Neural progenitor cell (in vitro differentiated cells): ENCODE measurements at regions not wholly inside any gene's neighbourhood (a gene's known extent, or its start where the extent isn't known, plus 50 kb on each side); places are given as distances from the start of the nearest gene placed in this dataset.
A peak's percentile ranks its signal among the peaks of the same experiment; 100 is the strongest.

Experiments used
- DNase-seq: peaks from one replicate; pipeline ENCODE4 v3.0.0-alpha.2; 2016; ENCODE audit warnings: low spot score
- H2AFZ ChIP-seq: fragments of 200-600 bp; sonication (generic); replicated peaks from 2 replicates; pipeline ENCODE4 v1.6.1; 2016; ENCODE audit warnings: antibody characterized with exemption
- H3F3A ChIP-seq: fragments of 200-600 bp; sonication (generic); 2 replicates; pipeline ENCODE4 v1.6.1; 2016; ENCODE audit warnings: antibody characterized with exemption, low read depth
- H3K27ac ChIP-seq: fragments of 200-600 bp; sonication (generic); 2 replicates; pipeline ENCODE4 v1.5.1; 2016; ENCODE audit warnings: mild to moderate bottlenecking
- H3K27me3 ChIP-seq: fragments of 200-600 bp; sonication (generic); 2 replicates; pipeline ENCODE4 v1.6.1; 2016; ENCODE audit warnings: mild to moderate bottlenecking, moderate library complexity
- H3K36me3 ChIP-seq: fragments of 200-600 bp; sonication (generic); 2 replicates; pipeline ENCODE4 v1.5.1; 2016
- H3K4me1 ChIP-seq: fragments of 200-600 bp; sonication (generic); 2 replicates; pipeline ENCODE4 v1.6.1; 2016; ENCODE audit warnings: mixed run types
- H3K4me2 ChIP-seq: fragments of 200-600 bp; sonication (generic); 2 replicates; pipeline ENCODE4 v1.6.1; 2016
- H3K4me3 ChIP-seq: fragments of 200-600 bp; sonication (generic); 2 replicates; pipeline ENCODE4 v1.5.1; 2016
- H3K79me2 ChIP-seq: fragments of 200-600 bp; sonication (generic); 2 replicates; pipeline ENCODE4 v1.6.1; 2016; ENCODE audit warnings: low read depth
- H3K9ac ChIP-seq: fragments of 200-600 bp; sonication (generic); 2 replicates; pipeline ENCODE4 v1.6.1; 2016
- H3K9me3 ChIP-seq: fragments of 200-600 bp; sonication (generic); 2 replicates; pipeline ENCODE4 v1.5.1; 2016; ENCODE audit warnings: low read depth
- H4K20me1 ChIP-seq: fragments of 200-600 bp; sonication (generic); 2 replicates; pipeline ENCODE4 v1.6.1; 2016; ENCODE audit warnings: low read depth
- H3K27ac Mint-ChIP-seq: 3 replicates; pipeline ENCODE4 v1.8.0; 2021; ENCODE audit warnings: mixed read lengths
- H3K27me3 Mint-ChIP-seq: 2 replicates; pipeline ENCODE4 v1.8.0; 2022; ENCODE audit warnings: low read depth, mild to moderate bottlenecking, inconsistent platforms, moderate library complexity, mixed read lengths; ENCODE audit not compliant: insufficient read depth
- H3K36me3 Mint-ChIP-seq: 3 replicates; pipeline ENCODE4 v1.8.0; 2021; ENCODE audit warnings: mixed read lengths
- H3K4me1 Mint-ChIP-seq: 3 replicates; pipeline ENCODE4 v1.8.0; 2021; ENCODE audit warnings: mixed read lengths
- H3K4me3 Mint-ChIP-seq: 3 replicates; pipeline ENCODE4 v1.8.0; 2021; ENCODE audit warnings: mild to moderate bottlenecking, moderate library complexity, mixed read lengths
- H3K9me3 Mint-ChIP-seq: 3 replicates; pipeline ENCODE4 v1.8.0; 2020; ENCODE audit warnings: mixed read lengths
- EZH2 ChIP-seq: fragments of 200-600 bp; sonication (generic); IDR thresholded peaks from 2 replicates; pipeline ENCODE4 v1.6.1; 2017; ENCODE audit warnings: antibody characterized with exemption, mild to moderate bottlenecking, moderate library complexity
- EZH2phosphoT487 ChIP-seq: fragments of 200-600 bp; sonication (generic); IDR thresholded peaks from 2 replicates; pipeline ENCODE4 v1.6.1; 2017; ENCODE audit warnings: antibody characterized with exemption
- TF ChIP-seq, protein P1 (sequence below): fragments of 200-600 bp; sonication (generic); IDR thresholded peaks from 2 replicates; pipeline ENCODE4 v1.5.1; 2017; ENCODE audit warnings: antibody characterized with exemption, mild to moderate bottlenecking

DNA sequence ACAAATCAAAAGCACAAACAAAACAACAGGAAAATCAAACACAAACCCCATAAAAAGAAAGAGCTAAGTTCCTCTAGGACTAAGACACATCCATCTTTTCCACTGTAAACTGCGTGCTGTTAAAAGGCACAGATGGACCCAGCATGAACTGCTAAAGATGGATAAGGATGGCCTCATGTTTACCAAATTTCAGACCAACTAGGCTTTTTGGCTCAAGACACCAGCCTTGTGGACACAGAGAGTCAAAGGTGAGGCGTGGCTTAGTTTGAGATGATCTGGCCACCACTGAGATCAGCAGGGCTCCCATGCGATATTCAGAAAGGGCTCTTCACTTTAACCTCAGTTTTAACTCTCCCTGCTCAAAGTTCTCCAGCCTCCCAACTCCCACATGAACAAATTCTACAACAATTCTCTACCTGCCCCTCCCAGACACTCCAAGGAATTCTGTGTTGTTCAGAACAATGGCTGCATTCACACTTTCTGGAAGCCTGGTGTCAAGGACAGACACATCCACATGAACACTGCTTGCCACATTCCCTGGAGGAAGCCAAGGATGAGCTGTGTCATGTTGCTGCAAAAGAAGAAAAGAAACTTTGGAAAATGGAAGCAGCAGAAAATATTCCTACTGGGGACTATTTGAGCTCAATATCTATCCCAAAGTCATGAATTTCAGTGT lies 198.4 kb upstream of the LRRN1 start:
- Mint-ChIP-seq H3K4me1 (peaks cover 22% of the 10 kb centered on the region), H3K9me3 (no peaks in the 10 kb centered on the region), H3K27ac (peak overlapping the region; percentile 67), H3K27me3 (no peaks in the 10 kb centered on the region), H3K4me3 (no peak overlapping the region), H3K36me3 (no peaks in the 10 kb centered on the region)
- H3K79me2 ChIP-seq, result no peaks in the 10 kb centered on the region
- no peaks in the 10 kb centered on the region for H3K27me3 ChIP-seq
- no peak overlapping the region for H2AFZ ChIP-seq
- no peak overlapping the region for H3K27ac ChIP-seq
- H3K4me2 ChIP-seq, result no peak overlapping the region
- no peak overlapping the region for H3K4me3 ChIP-seq
- H3F3A ChIP-seq, result no peaks in the 10 kb centered on the region
- H3K4me1 ChIP-seq, result peaks cover 11% of the 10 kb centered on the region
- no peaks in the 10 kb centered on the region for H3K36me3 ChIP-seq
- DNase-seq, result no peak
- no peak overlapping the region for H3K9ac ChIP-seq
- no peaks in the 10 kb centered on the region for H4K20me1 ChIP-seq
- no peak for TF ChIP-seq EZH2
- TF ChIP-seq EZH2phosphoT487, result no peak
- TF ChIP-seq, protein P1, sequence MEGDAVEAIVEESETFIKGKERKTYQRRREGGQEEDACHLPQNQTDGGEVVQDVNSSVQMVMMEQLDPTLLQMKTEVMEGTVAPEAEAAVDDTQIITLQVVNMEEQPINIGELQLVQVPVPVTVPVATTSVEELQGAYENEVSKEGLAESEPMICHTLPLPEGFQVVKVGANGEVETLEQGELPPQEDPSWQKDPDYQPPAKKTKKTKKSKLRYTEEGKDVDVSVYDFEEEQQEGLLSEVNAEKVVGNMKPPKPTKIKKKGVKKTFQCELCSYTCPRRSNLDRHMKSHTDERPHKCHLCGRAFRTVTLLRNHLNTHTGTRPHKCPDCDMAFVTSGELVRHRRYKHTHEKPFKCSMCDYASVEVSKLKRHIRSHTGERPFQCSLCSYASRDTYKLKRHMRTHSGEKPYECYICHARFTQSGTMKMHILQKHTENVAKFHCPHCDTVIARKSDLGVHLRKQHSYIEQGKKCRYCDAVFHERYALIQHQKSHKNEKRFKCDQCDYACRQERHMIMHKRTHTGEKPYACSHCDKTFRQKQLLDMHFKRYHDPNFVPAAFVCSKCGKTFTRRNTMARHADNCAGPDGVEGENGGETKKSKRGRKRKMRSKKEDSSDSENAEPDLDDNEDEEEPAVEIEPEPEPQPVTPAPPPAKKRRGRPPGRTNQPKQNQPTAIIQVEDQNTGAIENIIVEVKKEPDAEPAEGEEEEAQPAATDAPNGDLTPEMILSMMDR, result no peak
- no peaks in the 10 kb centered on the region for H3K9me3 ChIP-seq

GRCh38 chr3:3599016-3599415 lies 200.2 kb upstream of the LRRN1 start:
- no peaks in the 10 kb centered on the region for H3K9me3 Mint-ChIP-seq
- H3K4me1 Mint-ChIP-seq, result peaks cover 8% of the 10 kb centered on the region
- no peaks in the 10 kb centered on the region for H3K4me1 ChIP-seq
- H3K36me3 Mint-ChIP-seq, result no peaks in the 10 kb centered on the region
- H3K36me3 ChIP-seq, result no peaks in the 10 kb centered on the region
- no peak overlapping the region for H3K4me2 ChIP-seq
- no peaks in the 10 kb centered on the region for H3K27me3 ChIP-seq
- no peaks in the 10 kb centered on the region for H3K79me2 ChIP-seq
- H4K20me1 ChIP-seq, result no peaks in the 10 kb centered on the region
- no peak overlapping the region for H2AFZ ChIP-seq
- H3K27ac ChIP-seq, result no peak overlapping the region
- no peaks in the 10 kb centered on the region for H3K27me3 Mint-ChIP-seq
- no peaks in the 10 kb centered on the region for H3F3A ChIP-seq
- no peak overlapping the region for H3K27ac Mint-ChIP-seq
- no peaks in the 10 kb centered on the region for H3K9me3 ChIP-seq
- TF ChIP-seq EZH2 (no peak), EZH2phosphoT487 (no peak)
- TF ChIP-seq, protein P1, result no peak
- no peak for DNase-seq
- no peak overlapping the region for H3K9ac ChIP-seq
- H3K4me3 Mint-ChIP-seq, result no peak overlapping the region
- no peak overlapping the region for H3K4me3 ChIP-seq

GRCh38 chr3:3594986-3595385 lies 204.2 kb upstream of the LRRN1 start:
- no peak overlapping the region for H3K27ac ChIP-seq
- no peak overlapping the region for H3K9ac ChIP-seq
- H2AFZ ChIP-seq, result no peak overlapping the region
- no peaks in the 10 kb centered on the region for H3K9me3 Mint-ChIP-seq
- H3K27me3 ChIP-seq, result no peaks in the 10 kb centered on the region
- no peaks in the 10 kb centered on the region for H3K4me1 Mint-ChIP-seq
- no peaks in the 10 kb centered on the region for H3K36me3 Mint-ChIP-seq
- no peak overlapping the region for H3K27ac Mint-ChIP-seq
- TF ChIP-seq, protein P1, result no peak
- TF ChIP-seq EZH2 (no peak), EZH2phosphoT487 (no peak)
- no peak overlapping the region for H3K4me3 ChIP-seq
- no peaks in the 10 kb centered on the region for H3K9me3 ChIP-seq
- no peak overlapping the region for H3K4me2 ChIP-seq
- H3F3A ChIP-seq, result no peaks in the 10 kb centered on the region
- no peaks in the 10 kb centered on the region for H4K20me1 ChIP-seq
- no peak overlapping the region for H3K4me3 Mint-ChIP-seq
- DNase-seq, result no peak
- H3K4me1 ChIP-seq, result no peaks in the 10 kb centered on the region
- no peaks in the 10 kb centered on the region for H3K36me3 ChIP-seq
- H3K79me2 ChIP-seq, result no peaks in the 10 kb centered on the region
- H3K27me3 Mint-ChIP-seq, result no peaks in the 10 kb centered on the region
